Lower leg skin (tissue), 3 donors: ENCODE measurements at regions not wholly inside any gene's neighbourhood (a gene's known extent, or its start where the extent isn't known, plus 50 kb on each side); places are given as distances from the start of the nearest gene placed in this dataset.

Source experiments
- CTCF ChIP-seq, 3 donors: fragments of 450-650 bp; IDR thresholded peaks; one replicate each; pipeline ENCODE4 v1.5.1; 2016; ENCODE audit warnings: antibody characterized with exemption in 3 of 3, mild to moderate bottlenecking in 3 of 3, moderate library complexity in 2 of 3
- POLR2A ChIP-seq, 2 donors: fragments of 450-650 bp; IDR thresholded peaks; one replicate each; pipeline ENCODE4 v1.6.1; 2016 to 2017; ENCODE audit warnings: antibody characterized with exemption in 2 of 2, mild to moderate bottlenecking in 1 of 2, moderate library complexity in 1 of 2

GRCh38 chr10:118209215-118209614 is 132.9 kb downstream of the FAM204A start:
- TF ChIP-seq CTCF (IDR thresholded peaks at IDR 0.05) (no peak), POLR2A (IDR thresholded peaks at IDR 0.05) (no peak)
